GM13976 (cell line): ENCODE measurements at regions not wholly inside any gene's neighbourhood (a gene's known extent, or its start where the extent isn't known, plus 50 kb on each side); places are given as distances from the start of the nearest gene placed in this dataset.
A peak's percentile ranks its signal among the peaks of the same experiment; 100 is the strongest.

Experiments used
- DNase-seq: peaks from one replicate; pipeline ENCODE4 v3.0.0; 2012; ENCODE audit warnings: low spot score
- in situ Hi-C: fragments of 300-500 bp; cut with MboI; formaldehyde crosslinking; loops from one replicate; pipeline ENCODE4 v1.12.0; 2022; ENCODE audit warnings: low sequenced_read_pairs, mixed read lengths, inconsistent platforms; ENCODE audit not compliant: unreplicated experiment
- TF ChIP-seq, protein P1 (sequence below): IDR thresholded peaks from 2 replicates; pipeline ENCODE4 v1.5.1; 2012; ENCODE audit warnings: borderline replicate concordance, mild to moderate bottlenecking; ENCODE audit not compliant: insufficient read depth; ENCODE audit errors: extremely low read depth, missing control alignments, control extremely low read depth

DNA sequence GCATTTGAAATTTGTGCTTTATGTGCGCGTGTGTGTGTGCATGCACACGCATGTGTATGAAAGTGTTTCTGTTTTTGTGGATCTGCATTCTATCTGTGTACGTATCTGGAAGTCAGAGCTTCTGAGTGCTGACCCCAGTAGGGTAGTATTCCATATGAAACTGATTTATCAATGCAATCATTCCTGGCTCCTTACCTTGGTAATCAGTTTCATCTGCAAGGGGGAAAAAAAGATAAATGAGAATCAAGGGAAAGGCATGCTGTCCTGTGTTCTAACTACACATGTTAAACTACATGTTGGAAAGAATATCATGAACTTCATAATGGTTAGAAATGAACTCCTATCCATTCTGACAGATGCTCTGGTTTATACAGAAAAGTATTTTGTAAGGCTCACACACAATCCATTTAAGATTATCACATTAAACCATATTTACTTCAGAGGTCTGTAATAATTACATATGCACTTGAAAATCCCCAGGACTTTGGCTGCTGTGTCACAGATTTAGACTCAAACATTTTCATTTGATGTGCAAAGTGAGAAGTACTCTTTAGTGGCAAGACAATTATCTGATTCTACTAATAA, 276.1 kb upstream of the LMO3 start:
- DNase-seq, result no peak
- in situ Hi-C loops, result no loop called here
- TF ChIP-seq, protein P1, sequence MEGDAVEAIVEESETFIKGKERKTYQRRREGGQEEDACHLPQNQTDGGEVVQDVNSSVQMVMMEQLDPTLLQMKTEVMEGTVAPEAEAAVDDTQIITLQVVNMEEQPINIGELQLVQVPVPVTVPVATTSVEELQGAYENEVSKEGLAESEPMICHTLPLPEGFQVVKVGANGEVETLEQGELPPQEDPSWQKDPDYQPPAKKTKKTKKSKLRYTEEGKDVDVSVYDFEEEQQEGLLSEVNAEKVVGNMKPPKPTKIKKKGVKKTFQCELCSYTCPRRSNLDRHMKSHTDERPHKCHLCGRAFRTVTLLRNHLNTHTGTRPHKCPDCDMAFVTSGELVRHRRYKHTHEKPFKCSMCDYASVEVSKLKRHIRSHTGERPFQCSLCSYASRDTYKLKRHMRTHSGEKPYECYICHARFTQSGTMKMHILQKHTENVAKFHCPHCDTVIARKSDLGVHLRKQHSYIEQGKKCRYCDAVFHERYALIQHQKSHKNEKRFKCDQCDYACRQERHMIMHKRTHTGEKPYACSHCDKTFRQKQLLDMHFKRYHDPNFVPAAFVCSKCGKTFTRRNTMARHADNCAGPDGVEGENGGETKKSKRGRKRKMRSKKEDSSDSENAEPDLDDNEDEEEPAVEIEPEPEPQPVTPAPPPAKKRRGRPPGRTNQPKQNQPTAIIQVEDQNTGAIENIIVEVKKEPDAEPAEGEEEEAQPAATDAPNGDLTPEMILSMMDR, result no peak

DNA sequence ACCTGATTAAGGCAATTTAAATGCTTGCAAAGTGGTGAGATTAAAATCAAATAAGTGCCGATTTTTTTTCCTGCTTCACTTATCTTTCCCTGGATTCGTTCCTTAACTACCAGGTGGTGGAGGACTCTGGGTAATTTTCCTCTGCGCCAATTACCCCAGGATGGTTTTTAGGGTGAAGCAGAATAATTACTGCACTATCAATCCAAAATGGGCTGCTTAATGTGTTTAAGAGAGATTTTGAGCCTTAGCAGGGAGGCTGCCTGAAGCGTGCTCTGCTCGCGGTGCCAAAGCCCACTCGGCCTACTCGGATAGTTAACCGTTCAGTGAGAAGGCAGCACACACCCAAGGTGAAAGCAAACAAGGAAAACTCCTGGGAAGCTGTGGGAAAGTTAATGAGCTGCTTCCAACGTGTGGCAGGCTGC, 274.9 kb upstream of the LMO3 start:
- TF ChIP-seq, protein P1, result no peak
- DNase-seq, result no peak
- in situ Hi-C loops, result no loop called here

DNA sequence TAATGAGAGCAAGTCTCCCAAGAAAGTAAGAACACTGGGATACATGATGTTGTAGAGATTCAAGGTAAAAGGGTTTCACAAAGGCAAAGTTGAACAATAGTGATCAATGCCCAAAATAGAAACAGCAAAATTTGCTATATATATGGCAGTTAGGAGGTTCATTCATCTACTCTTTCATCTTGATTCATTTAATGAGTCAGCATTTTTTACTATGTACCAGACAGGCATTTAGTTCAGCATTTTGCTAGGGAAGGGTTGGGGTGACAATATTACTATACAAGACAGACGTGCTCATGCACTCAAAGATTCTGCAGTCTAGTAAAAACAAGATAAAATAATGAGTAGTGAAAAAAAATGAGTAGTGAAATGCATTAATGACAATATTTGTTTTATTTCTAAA, 264.9 kb upstream of the LMO3 start:
- TF ChIP-seq, protein P1, result no peak
- no peak for DNase-seq
- in situ Hi-C loops, result no loop called here

DNA sequence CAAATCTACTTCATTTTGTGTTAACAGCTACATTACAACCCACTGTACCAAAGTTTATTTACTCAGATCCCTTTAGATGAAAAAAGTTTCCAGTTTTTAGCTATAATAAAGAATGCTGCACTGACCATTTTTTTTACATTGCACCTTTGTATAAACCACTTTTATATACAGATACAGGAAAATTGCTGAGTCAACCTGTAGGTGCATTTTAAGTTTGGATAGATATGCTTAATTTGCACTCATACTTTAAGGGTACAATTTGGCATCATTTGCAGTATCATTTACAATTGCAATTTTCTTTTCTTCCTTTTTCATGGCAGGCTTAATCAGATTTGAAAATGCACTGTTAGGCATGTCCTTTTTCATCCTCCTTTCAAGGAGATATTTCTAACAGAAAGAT, 257.8 kb upstream of the LMO3 start:
- TF ChIP-seq, protein P1, result no peak
- DNase-seq, result no peak
- in situ Hi-C loops, result no loop called here

DNA sequence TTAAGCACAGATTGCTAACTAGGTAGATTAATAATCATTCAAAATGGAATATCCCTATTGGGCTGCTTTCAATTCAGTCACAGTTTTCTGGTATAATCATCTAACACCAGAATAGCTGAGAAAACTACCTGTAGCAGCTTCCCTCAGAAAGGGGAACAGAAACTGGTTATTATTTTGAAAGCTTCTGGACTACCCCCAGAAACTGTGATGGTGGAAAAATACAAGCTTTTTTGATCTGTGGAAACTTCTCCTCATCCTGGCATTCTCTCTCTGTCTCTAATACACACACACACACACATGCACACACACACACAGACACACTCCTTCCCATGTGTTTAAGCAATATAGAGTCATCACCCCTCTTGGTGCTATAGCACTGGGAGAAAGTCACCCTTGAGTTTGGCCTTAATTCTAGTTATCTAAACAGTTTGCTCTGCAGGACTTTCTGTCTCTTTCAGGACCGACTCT, 251.5 kb upstream of the LMO3 start:
- DNase-seq, result peak; percentile 43
- in situ Hi-C loops, result no loop called here
- TF ChIP-seq, protein P1, result no peak

DNA sequence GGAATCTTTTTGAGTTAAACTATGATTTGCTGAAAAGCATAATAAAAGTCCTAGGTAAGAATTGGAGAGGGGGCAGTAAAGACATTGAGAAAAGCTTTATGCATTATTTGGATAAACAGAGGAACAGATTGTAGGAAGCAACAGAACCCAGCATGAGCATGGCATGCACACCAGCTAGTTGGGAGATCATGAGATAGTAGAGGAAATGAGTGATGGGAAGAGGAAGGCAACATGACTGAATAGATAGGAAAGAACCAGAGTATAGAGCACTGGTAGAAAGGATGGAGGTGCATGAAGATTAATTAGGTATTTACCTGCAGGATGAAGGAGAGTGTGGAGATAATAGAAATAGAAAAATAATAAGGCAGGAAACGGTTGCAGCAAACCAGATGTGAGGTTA, 248.5 kb upstream of the LMO3 start:
- no peak for DNase-seq
- TF ChIP-seq, protein P1, result no peak
- in situ Hi-C loops, result no loop called here

DNA sequence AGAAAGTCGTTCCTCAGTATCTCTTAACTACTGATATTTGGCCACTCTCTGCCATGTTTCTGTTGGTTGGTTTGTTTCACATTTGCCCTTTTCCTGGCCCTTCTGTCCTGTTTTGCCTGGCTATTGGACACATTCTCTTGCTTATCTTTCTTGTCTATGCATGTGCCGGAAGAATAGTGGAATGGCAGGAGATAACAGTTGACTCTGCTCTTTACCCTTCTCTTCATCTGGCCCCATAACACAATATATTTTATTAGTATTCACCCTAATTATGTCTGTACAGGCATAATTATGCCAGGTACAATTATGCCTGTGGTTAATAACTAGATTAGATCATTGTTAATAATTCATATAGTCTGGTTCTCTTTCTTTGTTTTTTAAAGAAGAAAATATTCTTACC, 243.5 kb upstream of the LMO3 start:
- DNase-seq, result no peak
- in situ Hi-C loops, result no loop called here
- TF ChIP-seq, protein P1, result no peak
